ENCODE measurements at regions not wholly inside any gene's neighbourhood (a gene's known extent, or its start where the extent isn't known, plus 50 kb on each side); places are given as distances from the start of the nearest gene placed in this dataset.

- ATAC-seq (no peak), DNase-seq (no peak)
- TF ChIP-seq CTCF (IDR thresholded peaks at IDR 0.05) = no peak
- intact Hi-C loops (cut with DNase I) = no loop called here
- Histone ChIP-seq H3K9me3 (no peaks in the 10 kb centered on the region), H3K36me3 (no peaks in the 10 kb centered on the region), H3K27ac (no peak overlapping the region), H3K4me1 (peaks cover 7% of the 10 kb centered on the region), H3K4me3 (no peak overlapping the region), H3K27me3 (no peaks in the 10 kb centered on the region)
Observed at GRCh38 chr14:95015046-95015445, 142.3 kb downstream of the DICER1 start.

GRCh38 chr14:95014036-95014435, 143.3 kb downstream of the DICER1 start:
- no peak for TF ChIP-seq CTCF (IDR thresholded peaks at IDR 0.05)
- ATAC-seq (no peak), DNase-seq (no peak)
- H3K4me3 ChIP-seq = no peak overlapping the region
- H3K9me3 ChIP-seq = no peaks in the 10 kb centered on the region
- H3K36me3 ChIP-seq = no peaks in the 10 kb centered on the region
- H3K27ac ChIP-seq = no peak overlapping the region
- no peaks in the 10 kb centered on the region for H3K27me3 ChIP-seq
- intact Hi-C loops (cut with DNase I) = no loop called here
- H3K4me1 ChIP-seq = peaks cover 6% of the 10 kb centered on the region

GRCh38 chr14:95011445-95012006, 145.8 kb downstream of the DICER1 start:
- ATAC-seq (no peak), DNase-seq (no peak)
- no peaks in the 10 kb centered on the region for H3K4me1 ChIP-seq
- intact Hi-C loops (cut with DNase I) = no loop called here
- TF ChIP-seq CTCF (IDR thresholded peaks at IDR 0.05) = no peak
- H3K27ac ChIP-seq = no peak overlapping the region
- no peaks in the 10 kb centered on the region for H3K9me3 ChIP-seq
- H3K27me3 ChIP-seq = peaks cover 8% of the 10 kb centered on the region
- no peak overlapping the region for H3K4me3 ChIP-seq
- no peaks in the 10 kb centered on the region for H3K36me3 ChIP-seq

GRCh38 chr14:95008445-95009217, 148.7 kb downstream of the DICER1 start:
- Histone ChIP-seq H3K4me1 (no peaks in the 10 kb centered on the region), H3K27me3 (peaks cover 8% of the 10 kb centered on the region), H3K36me3 (no peaks in the 10 kb centered on the region), H3K4me3 (no peak overlapping the region), H3K9me3 (no peaks in the 10 kb centered on the region), H3K27ac (no peak overlapping the region)
- intact Hi-C loops (cut with DNase I) = no loop called here
- TF ChIP-seq CTCF (IDR thresholded peaks at IDR 0.05) = no peak
- no peak for DNase-seq
- no peak for ATAC-seq

GRCh38 chr14:95007921-95008320, 149.4 kb downstream of the DICER1 start:
- H3K9me3 ChIP-seq = no peaks in the 10 kb centered on the region
- H3K4me3 ChIP-seq = no peak overlapping the region
- intact Hi-C loops (cut with DNase I) = no loop called here
- H3K27ac ChIP-seq = no peak overlapping the region
- peaks cover 8% of the 10 kb centered on the region for H3K27me3 ChIP-seq
- no peaks in the 10 kb centered on the region for H3K4me1 ChIP-seq
- DNase-seq (no peak), ATAC-seq (no peak)
- no peak for TF ChIP-seq CTCF (IDR thresholded peaks at IDR 0.05)
- H3K36me3 ChIP-seq = no peaks in the 10 kb centered on the region
